ENCODE measurements at regions not wholly inside any gene's neighbourhood (a gene's known extent, or its start where the extent isn't known, plus 50 kb on each side); places are given as distances from the start of the nearest gene placed in this dataset.

- H3K27me3 Mint-ChIP-seq (ENCODE audit: low read depth) = no peaks in the 10 kb centered on the region
- peaks cover 19% of the 10 kb centered on the region for H3K9me3 Mint-ChIP-seq
- peaks cover 2% of the 10 kb centered on the region for H3K4me1 Mint-ChIP-seq
- no peak overlapping the region for H3K27ac Mint-ChIP-seq
- H3K36me3 Mint-ChIP-seq = no peaks in the 10 kb centered on the region
- no peak for TF ChIP-seq CTCF (IDR thresholded peaks at IDR 0.05; ENCODE audit: unreplicated experiment)
- no peak overlapping the region for H3K4me3 Mint-ChIP-seq
- DNase-seq (ENCODE audit: low spot score in 2 of 2, unreplicated experiment in 2 of 2) = no peak
These were observed 114.8 kb upstream of the ANO5 start for GRCh38 chr11:22078063-22078462.

- Mint-ChIP-seq H3K27ac (no peak overlapping the region), H3K27me3 (ENCODE audit: low read depth) (no peaks in the 10 kb centered on the region)
- DNase-seq (ENCODE audit: low spot score in 2 of 2, unreplicated experiment in 2 of 2) = no peak
These were observed 113.6 kb upstream of the ANO5 start for GRCh38 chr11:22079133-22079872.

GRCh38 chr11:22082178-22082577 lies 110.7 kb upstream of the ANO5 start:
- no peak for TF ChIP-seq CTCF (IDR thresholded peaks at IDR 0.05; ENCODE audit: unreplicated experiment)
- H3K4me1 Mint-ChIP-seq = peaks cover 2% of the 10 kb centered on the region
- no peak for DNase-seq (ENCODE audit: low spot score in 2 of 2, unreplicated experiment in 2 of 2)
- H3K27me3 Mint-ChIP-seq (ENCODE audit: low read depth) = no peaks in the 10 kb centered on the region
- H3K9me3 Mint-ChIP-seq = peaks cover 19% of the 10 kb centered on the region
- H3K36me3 Mint-ChIP-seq = no peaks in the 10 kb centered on the region
- no peak overlapping the region for H3K4me3 Mint-ChIP-seq
- no peak overlapping the region for H3K27ac Mint-ChIP-seq

More at GRCh38 chr11:22079133-22079872, 113.6 kb upstream of the ANO5 start:
- Mint-ChIP-seq H3K9me3 (peaks cover 19% of the 10 kb centered on the region), H3K36me3 (no peaks in the 10 kb centered on the region), H3K4me1 (peaks cover 2% of the 10 kb centered on the region), H3K4me3 (no peak overlapping the region)
- TF ChIP-seq CTCF (IDR thresholded peaks at IDR 0.05; ENCODE audit: unreplicated experiment) = no peak

GRCh38 chr11:22082788-22083187 lies 110.1 kb upstream of the ANO5 start:
- no peaks in the 10 kb centered on the region for H3K27me3 Mint-ChIP-seq (ENCODE audit: low read depth)
- H3K36me3 Mint-ChIP-seq = no peaks in the 10 kb centered on the region
- H3K4me1 Mint-ChIP-seq = peaks cover 2% of the 10 kb centered on the region
- no peak overlapping the region for H3K4me3 Mint-ChIP-seq
- TF ChIP-seq CTCF (IDR thresholded peaks at IDR 0.05; ENCODE audit: unreplicated experiment) = no peak
- no peak overlapping the region for H3K27ac Mint-ChIP-seq
- no peak for DNase-seq (ENCODE audit: low spot score in 2 of 2, unreplicated experiment in 2 of 2)
- H3K9me3 Mint-ChIP-seq = peaks cover 19% of the 10 kb centered on the region

- Mint-ChIP-seq H3K27ac (no peak overlapping the region), H3K36me3 (no peaks in the 10 kb centered on the region), H3K27me3 (ENCODE audit: low read depth) (no peaks in the 10 kb centered on the region), H3K4me1 (peaks cover 2% of the 10 kb centered on the region), H3K9me3 (peaks cover 19% of the 10 kb centered on the region), H3K4me3 (no peak overlapping the region)
- DNase-seq (ENCODE audit: low spot score in 2 of 2, unreplicated experiment in 2 of 2) = no peak
- TF ChIP-seq CTCF (IDR thresholded peaks at IDR 0.05; ENCODE audit: unreplicated experiment) = no peak
These were observed 108.8 kb upstream of the ANO5 start for GRCh38 chr11:22084056-22084455.
